ENCODE measurements at regions not wholly inside any gene's neighbourhood (a gene's known extent, or its start where the extent isn't known, plus 50 kb on each side); places are given as distances from the start of the nearest gene placed in this dataset.

DNA sequence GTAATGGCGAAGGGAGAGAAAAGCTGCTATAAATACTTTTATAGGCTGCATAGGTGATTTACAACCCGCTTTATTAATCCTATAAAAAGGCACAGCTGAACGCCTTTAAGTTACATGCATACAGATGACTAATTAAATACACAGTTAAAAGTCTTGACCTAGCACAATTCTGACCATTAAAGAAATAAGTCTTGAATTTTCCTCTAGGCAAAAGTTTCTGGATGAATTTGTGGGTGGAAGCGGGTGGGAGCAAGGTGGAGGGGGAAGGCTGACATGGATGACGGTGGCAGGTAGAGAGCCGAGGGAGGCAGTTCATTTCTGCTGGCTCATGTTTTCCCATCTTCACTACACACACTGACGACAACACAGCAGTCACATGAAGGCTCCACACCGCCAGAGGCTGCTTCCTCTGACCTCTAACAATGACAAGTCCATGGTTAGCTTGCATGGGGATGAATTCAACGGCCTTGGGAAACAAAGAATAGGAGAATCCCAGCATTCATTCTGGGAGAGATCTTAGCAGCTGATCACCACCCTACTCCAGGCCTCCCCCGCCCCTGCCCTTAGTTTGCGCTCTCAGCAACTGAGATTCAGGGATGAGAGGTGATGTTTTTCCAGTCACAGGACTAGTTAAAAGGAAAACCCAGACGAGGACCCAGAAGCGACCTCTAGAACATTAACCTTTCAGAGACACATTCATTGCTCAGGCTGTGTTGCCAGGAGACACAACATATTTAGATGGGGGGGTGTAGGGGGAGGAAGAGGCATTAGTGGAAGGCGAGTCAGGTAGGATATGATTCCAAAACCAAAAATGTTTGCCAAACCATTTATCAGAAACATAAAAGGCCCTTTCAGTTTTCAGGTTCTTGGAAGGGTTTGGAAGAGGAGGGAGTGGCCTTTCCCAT is 329.3 kb downstream of the PIK3R1 start:
- TF ChIP-seq POLR2A (IDR thresholded peaks at IDR 0.05; ENCODE audit: low read length) (no peak), GATA1 (IDR thresholded peaks at IDR 0.05; ENCODE audit: low read depth, low read length) (no peak)
